Heart left ventricle (tissue), 13 donors: ENCODE measurements at regions not wholly inside any gene's neighbourhood (a gene's known extent, or its start where the extent isn't known, plus 50 kb on each side); places are given as distances from the start of the nearest gene placed in this dataset.

Experiments
- CTCF ChIP-seq, 12 donors: fragments of 200-600 bp; sonication (generic) in 4 of 12; IDR thresholded peaks; one replicate each; pipeline versions ENCODE4 v1.5.0 to v1.8.0; 2018 to 2022; ENCODE audit warnings: antibody characterized with exemption in 12 of 12, mild to moderate bottlenecking in 5 of 12
- POLR2A ChIP-seq, 2 donors: fragments of 450-650 bp; IDR thresholded peaks; one replicate each; pipeline ENCODE4 v1.6.1; 2017; ENCODE audit warnings: antibody characterized with exemption in 2 of 2, mild to moderate bottlenecking in 2 of 2, moderate library complexity in 2 of 2
- donor health status: ischemic (EF 13 %, LVEDD 7.1; RV severe dilation, severe dysfunction).
- donor health status: DM: no; HTN: yes; CAD: no.
- donor health status: DM: no; HTN: no; CAD: no.
- donor health status: ischemic (EF 25% LVEDD 6.9; RV normal size, moderate dysfunction).
- donor health status: ischemic (EF 25% LVEDD 5.7; RV mildly dilated, moderate dysfunction).
- donor health status: ischemic (EF 35%, LVEDD 5.7; RV mildly dilated, moderate dysfunction).
- donor health status: nonischemic (EF 11% LVEDD 7.7; RV severe dilation, severe dysfunction).
- donor health status: DM: yes; HTN: yes; CAD: no.
- donor health status: PGD.
- donor health status: ischemic (EF 29% LVEDD 5.4; RV normal size, mild dysfunction).
- donor health status: nonischemic (EF 23%, LVEDD 6.1; RV moderate dilation, normal function).

DNA sequence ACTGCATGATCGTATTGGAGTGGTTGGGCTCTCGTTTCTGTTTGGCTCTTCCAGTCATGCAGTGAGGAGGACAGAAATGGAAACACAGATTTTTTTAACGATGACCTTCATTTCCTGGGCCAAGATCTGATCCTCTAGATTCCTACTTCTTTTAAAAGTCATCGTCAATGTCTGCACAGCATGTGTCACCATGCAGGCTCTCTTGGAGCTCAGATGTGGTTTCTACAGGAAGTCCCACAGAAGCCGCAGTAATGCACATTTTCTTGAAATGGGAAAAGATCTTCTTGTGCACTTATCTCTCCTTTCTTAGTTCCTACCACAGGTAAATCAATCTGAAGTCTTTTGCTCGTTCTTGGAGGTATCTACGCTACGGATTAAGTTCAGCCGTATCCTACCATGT, 626.9 kb downstream of the EFNB2 start:
- no peak for TF ChIP-seq CTCF (IDR thresholded peaks at IDR 0.05)
- TF ChIP-seq POLR2A (IDR thresholded peaks at IDR 0.05) = no peak
